K562 (cell line): ENCODE measurements at regions not wholly inside any gene's neighbourhood (a gene's known extent, or its start where the extent isn't known, plus 50 kb on each side); places are given as distances from the start of the nearest gene placed in this dataset.

Experiments used
- ATF3 ChIP-seq, 2 experiments: fragments of 450-650 bp in 1 of 2; sonication (generic) in 1 of 2; formaldehyde crosslinking in 1 of 2; IDR thresholded peaks in 1 of 2; conservative IDR thresholded peaks in 1 of 2; 2 replicates each; pipeline versions ENCODE4 v1.6.1 to v1.8.1; 2016 to 2023; ENCODE audit warnings: mild to moderate bottlenecking in 2 of 2, moderate library complexity in 2 of 2, inconsistent platforms in 1 of 2, missing genetic modification reagents in 1 of 2
- CHD4 ChIP-seq: fragments of 200-600 bp; sonication (generic); IDR thresholded peaks from 3 replicates; pipeline ENCODE4 v1.6.1; 2012; ENCODE audit warnings: low read depth, mild to moderate bottlenecking, mixed read lengths, low read length, inconsistent platforms; ENCODE audit not compliant: insufficient read depth, insufficient replicate concordance, poor library complexity, severe bottlenecking
- CTCF ChIP-seq, 3 experiments: IDR thresholded peaks in 2 of 3; conservative IDR thresholded peaks in 1 of 3; 2 replicates each; pipeline ENCODE4 v1.5.1; 2011 to 2012; ENCODE audit warnings: low read length in 3 of 3, mild to moderate bottlenecking in 3 of 3, control low read depth in 2 of 3, improper control_type of control experiment in 1 of 3, inconsistent platforms in 1 of 3, low read depth in 1 of 3, mixed read lengths in 1 of 3, moderate library complexity in 1 of 3; ENCODE audit not compliant: insufficient read depth in 2 of 3
- EP300 ChIP-seq: IDR thresholded peaks from 2 replicates; pipeline ENCODE4 v1.6.1; 2012; ENCODE audit warnings: low read length, improper control_type of control experiment
- ETV5 ChIP-seq: sonication (generic); formaldehyde crosslinking; IDR thresholded peaks from 2 replicates; pipeline ENCODE4 v1.4.0; 2020; ENCODE audit warnings: low read depth, mild to moderate bottlenecking, missing genetic modification reagents
- HMG20A ChIP-seq: fragments of 450-650 bp; formaldehyde crosslinking; conservative IDR thresholded peaks from 2 replicates; pipeline ENCODE4 v1.4.0; 2020; ENCODE audit warnings: mild to moderate bottlenecking, mixed read lengths
- HNRNPLL ChIP-seq: fragments of 200-400 bp; formaldehyde crosslinking; IDR thresholded peaks from 2 replicates; pipeline ENCODE4 v1.6.1; 2017; ENCODE audit warnings: low read length, low read depth, mild to moderate bottlenecking; ENCODE audit not compliant: poor library complexity, severe bottlenecking
- KHSRP ChIP-seq: fragments of 450-650 bp; IDR thresholded peaks from 2 replicates; pipeline ENCODE4 v1.6.1; 2017
- SIN3B ChIP-seq: fragments of 450-650 bp; IDR thresholded peaks from 2 replicates; pipeline ENCODE4 v1.6.1; 2017; ENCODE audit warnings: low read depth, mild to moderate bottlenecking, moderate library complexity
- STAT6 ChIP-seq: sonication (generic); formaldehyde crosslinking; IDR thresholded peaks from 2 replicates; pipeline ENCODE4 v1.8.1; 2023; ENCODE audit warnings: mild to moderate bottlenecking, missing genetic modification reagents
- ZBTB49 ChIP-seq: sonication (generic); formaldehyde crosslinking; IDR thresholded peaks from 2 replicates; pipeline ENCODE4 v1.8.0; 2022; ENCODE audit warnings: missing genetic modification reagents, mild to moderate bottlenecking, borderline replicate concordance
- TF ChIP-seq, protein P1 (sequence below): sonication (generic); formaldehyde crosslinking; IDR thresholded peaks from 2 replicates; pipeline ENCODE4 v1.9.0; 2022; ENCODE audit warnings: mild to moderate bottlenecking, missing genetic modification reagents
- TF ChIP-seq, protein P2 (sequence below): fragments of 450-650 bp; IDR thresholded peaks from 2 replicates; pipeline ENCODE4 v1.6.1; 2017; ENCODE audit warnings: antibody characterized with exemption

DNA sequence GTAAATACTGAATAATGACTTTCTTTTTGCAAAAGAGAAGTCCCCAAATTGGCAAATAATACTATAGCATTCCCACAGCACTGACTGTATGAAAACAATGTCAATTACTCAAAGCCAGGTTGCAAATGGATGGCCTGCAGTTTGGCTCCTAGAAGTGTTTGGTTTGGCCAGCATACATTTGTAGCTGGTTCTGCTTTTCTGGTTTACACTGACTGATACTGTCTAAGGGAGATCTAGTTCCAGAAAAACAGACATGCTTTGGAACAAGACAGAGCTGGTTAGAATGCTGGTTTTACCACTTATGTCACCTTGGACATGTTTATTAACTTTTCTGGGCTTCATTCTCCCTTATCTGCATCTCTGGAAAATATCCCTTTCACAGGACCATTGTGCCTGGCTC, 81.5 kb upstream of the TRPM3 start:
- TF ChIP-seq STAT6 (CRISPR knock-in tag) (no peak), KHSRP (no peak), ETV5 (CRISPR knock-in tag) (no peak), EP300 (no peak), ATF3 (IDR thresholded peaks at IDR 0.05) (no peak), ATF3 (CRISPR knock-in tag; conservative IDR thresholded peaks at IDR 0.05) (no peak), CTCF (IDR thresholded peaks at IDR 0.05 in 2 of 3, conservative IDR thresholded peaks at IDR 0.05 in 1 of 3; ENCODE audit: insufficient read depth in 2 of 3, low read depth in 1 of 3, low read length in 3 of 3) (no peak), SIN3B (no peak), ZBTB49 (CRISPR knock-in tag) (no peak), HNRNPLL (no peak), HMG20A (CRISPR knock-in tag) (no peak), CHD4 (no peak)
- TF ChIP-seq, protein P1, sequence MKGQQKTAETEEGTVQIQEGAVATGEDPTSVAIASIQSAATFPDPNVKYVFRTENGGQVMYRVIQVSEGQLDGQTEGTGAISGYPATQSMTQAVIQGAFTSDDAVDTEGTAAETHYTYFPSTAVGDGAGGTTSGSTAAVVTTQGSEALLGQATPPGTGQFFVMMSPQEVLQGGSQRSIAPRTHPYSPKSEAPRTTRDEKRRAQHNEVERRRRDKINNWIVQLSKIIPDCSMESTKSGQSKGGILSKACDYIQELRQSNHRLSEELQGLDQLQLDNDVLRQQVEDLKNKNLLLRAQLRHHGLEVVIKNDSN (CRISPR knock-in tag) = no peak
- TF ChIP-seq, protein P2, sequence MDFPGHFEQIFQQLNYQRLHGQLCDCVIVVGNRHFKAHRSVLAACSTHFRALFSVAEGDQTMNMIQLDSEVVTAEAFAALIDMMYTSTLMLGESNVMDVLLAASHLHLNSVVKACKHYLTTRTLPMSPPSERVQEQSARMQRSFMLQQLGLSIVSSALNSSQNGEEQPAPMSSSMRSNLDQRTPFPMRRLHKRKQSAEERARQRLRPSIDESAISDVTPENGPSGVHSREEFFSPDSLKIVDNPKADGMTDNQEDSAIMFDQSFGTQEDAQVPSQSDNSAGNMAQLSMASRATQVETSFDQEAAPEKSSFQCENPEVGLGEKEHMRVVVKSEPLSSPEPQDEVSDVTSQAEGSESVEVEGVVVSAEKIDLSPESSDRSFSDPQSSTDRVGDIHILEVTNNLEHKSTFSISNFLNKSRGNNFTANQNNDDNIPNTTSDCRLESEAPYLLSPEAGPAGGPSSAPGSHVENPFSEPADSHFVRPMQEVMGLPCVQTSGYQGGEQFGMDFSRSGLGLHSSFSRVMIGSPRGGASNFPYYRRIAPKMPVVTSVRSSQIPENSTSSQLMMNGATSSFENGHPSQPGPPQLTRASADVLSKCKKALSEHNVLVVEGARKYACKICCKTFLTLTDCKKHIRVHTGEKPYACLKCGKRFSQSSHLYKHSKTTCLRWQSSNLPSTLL = no peak
